Occipital lobe (tissue), 2 donors: ENCODE measurements at regions not wholly inside any gene's neighbourhood (a gene's known extent, or its start where the extent isn't known, plus 50 kb on each side); places are given as distances from the start of the nearest gene placed in this dataset. TPM values are rescaled to one million over a fixed set of nuclear protein-coding genes. Genes with fewer than 3 reads are reported as not detected.

Experiments
- DNase-seq: peaks from one replicate; lab custom pipeline; 2025; lab: John Stamatoyannopoulos, UW
- small RNA-seq: library from RNA; depleted of rRNA; stranded (forward); fragments of <200 nt; gene quantifications from one replicate; pipeline ENCODE3, GENCODE V24; 2014

- no peak for DNase-seq
Observed at GRCh38 chr9:129241725-129242124, 63.7 kb upstream of the IER5L start.

GRCh38 chr9:129240581-129241211 is 62.6 kb upstream of the IER5L start:
- no peak for DNase-seq

DNA sequence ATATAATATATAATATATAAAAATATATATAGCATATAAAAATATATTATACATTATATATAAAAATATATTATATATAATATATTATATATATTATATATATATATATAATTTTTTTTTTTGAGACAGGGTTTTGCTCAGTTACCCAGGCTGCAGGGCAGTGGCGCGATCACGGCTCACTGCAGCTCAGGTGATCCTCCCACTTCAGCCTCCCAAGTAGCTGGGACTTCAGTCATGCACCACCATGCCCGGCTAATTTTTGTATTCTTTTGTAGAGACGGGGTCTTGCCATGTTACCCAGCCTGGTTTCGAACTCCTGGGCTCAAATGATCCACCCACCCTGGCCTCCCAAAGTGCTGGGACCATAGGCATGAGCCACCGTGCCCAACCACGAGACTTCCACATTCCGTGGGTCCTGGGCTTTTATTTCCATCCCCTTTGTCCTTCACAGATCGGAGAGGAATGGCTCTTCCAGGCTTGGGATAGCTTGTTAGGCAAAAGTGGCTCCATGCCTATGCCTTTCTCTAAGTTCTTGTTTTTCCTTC is 62.0 kb upstream of the IER5L start:
- no peak for DNase-seq

DNA sequence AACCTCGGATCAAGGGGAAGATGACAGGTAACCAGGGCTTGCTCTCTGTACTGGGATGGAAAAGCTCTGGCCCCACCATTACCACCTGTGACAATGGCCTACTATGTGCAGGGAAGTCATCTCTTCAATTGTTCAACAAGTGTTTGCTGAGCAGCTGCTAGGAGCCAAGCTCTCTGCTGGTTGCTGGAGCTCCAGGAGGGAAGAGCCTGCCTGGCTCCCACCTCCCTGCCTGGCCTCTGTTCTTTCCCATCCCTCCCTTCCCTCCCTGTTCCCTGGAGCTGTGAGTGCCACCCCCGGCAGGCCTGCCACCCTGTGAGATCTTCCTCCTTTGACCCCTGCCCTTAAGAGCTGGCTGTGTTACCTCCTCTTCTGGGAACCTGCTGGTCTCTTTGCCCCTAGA is 59.7 kb upstream of the IER5L start:
- no peak for DNase-seq

- peak; percentile 51 for DNase-seq
Observed at GRCh38 chr9:129237164-129237611, 59.1 kb upstream of the IER5L start.

DNA sequence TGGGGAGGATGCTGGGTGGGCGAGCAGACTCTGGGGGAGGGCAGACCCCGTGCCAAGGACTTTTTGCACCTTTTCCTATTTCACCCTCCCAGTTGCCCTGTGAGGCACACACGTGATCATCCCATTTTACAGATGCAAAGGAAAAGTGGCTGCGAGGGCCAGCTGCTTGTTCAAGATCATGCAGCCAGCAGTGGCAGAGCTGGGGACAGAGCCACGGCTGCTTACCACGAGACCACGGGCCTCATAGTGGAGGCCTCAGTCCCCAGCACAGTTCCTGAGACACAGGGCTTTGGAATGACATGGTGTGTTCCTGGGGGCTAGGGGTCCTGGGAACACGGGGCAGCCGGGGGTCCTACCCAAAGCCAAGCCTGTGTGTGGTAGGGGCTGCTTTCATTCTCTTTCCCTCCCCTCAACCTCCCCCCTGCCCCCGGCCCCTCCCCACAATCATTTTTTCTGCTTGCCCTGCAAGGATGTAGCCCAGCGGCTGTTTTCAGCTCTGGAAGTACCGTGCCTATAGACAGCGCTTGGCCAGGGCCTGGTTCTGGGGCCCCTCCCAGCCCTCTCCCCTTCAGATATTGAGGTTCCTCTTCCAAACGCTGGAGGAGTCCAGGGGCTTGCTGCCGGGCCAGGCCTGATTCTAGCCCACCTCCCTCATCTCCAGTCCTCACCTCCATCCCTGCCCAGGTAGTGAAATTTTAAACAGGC is 58.5 kb upstream of the IER5L start:
- no peak for DNase-seq

DNA sequence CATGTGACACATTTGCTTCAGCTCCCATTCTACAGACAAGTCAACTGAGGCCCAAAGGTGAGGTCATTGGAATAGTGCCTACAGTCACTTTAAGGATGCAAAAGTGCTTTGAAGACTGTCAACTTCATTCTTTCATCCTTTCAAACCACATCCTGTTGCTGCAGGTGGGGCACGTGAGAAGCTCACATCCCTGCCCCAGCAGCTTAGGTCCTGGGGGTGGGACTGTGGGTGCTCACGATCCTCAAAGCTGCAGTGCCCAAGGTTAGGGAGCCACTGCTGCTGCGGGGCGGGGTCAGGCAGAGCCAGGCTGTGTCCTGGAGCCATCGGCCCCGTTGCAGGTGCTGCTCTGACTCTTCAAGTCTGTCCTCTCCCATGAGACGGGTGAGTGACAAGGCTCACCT is 57.9 kb upstream of the IER5L start:
- no peak for DNase-seq

DNA sequence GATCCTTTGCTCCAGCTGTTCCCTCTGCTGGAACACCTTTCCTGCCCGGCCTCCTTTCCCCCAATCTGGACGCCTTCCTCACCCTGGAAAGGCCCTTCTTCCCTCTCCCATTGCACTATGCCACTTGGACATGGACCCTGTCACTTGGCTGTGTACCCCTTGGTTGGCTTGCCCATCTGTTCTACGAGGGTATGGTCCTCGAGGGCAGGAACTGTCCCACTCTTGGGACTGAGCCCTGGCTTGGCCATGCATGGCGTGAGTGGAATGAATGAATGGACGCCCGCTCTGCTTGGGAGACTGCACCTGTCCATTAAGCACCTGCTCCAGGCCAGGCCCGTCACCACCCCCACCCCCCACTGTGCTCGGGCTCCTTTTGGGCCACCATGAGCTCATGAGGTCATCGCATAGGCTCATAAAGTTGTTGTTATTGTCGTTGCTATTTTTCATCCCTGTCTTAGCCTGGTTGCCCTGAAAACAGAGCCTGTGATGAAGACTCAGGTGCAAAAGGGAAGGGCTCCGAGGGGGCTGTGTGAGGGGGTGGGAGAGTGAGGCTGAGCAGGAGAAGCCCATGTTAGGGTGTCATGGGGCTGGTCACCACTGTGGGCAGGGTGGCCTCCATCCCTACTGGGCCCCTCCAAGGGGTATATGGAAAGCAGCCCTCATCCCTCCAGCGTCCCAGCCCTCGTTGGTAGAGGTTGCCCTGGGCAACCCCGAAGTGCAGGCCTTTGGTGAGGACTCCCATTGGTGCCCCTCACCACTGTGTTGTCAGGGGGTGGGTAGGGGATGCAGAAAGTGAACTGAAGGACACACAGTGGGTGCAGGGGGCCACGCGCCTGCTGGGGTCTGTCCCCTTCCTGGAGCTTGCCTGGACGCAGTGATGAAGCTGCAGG is 57.2 kb upstream of the IER5L start:
- DNase-seq, result no peak

DNA sequence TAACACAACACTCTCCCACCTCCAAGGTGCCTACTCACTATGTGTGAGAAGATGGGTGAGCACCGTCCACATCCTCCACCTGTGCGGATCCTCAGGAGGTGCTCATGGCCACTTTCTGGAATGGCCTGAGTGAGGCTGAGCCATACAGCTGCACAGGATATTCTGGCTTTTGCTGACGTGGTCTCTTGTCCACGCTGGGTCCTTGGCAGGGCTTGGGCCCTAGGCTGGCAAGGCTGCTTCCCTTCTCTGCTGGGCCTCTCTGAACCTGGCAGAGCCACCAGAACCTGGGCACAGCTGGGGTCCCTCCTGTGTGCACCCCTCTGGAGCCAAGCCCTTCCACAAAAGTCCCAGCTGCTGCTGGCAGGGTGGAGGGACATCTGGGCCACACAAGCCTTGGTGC is 56.4 kb upstream of the IER5L start:
- no peak for DNase-seq

GRCh38 chr9:129232839-129233591 is 55.0 kb upstream of the IER5L start:
- DNase-seq, result no peak

GRCh38 chr9:129231759-129232158 is 53.7 kb upstream of the IER5L start:
- DNase-seq, result no peak

DNA sequence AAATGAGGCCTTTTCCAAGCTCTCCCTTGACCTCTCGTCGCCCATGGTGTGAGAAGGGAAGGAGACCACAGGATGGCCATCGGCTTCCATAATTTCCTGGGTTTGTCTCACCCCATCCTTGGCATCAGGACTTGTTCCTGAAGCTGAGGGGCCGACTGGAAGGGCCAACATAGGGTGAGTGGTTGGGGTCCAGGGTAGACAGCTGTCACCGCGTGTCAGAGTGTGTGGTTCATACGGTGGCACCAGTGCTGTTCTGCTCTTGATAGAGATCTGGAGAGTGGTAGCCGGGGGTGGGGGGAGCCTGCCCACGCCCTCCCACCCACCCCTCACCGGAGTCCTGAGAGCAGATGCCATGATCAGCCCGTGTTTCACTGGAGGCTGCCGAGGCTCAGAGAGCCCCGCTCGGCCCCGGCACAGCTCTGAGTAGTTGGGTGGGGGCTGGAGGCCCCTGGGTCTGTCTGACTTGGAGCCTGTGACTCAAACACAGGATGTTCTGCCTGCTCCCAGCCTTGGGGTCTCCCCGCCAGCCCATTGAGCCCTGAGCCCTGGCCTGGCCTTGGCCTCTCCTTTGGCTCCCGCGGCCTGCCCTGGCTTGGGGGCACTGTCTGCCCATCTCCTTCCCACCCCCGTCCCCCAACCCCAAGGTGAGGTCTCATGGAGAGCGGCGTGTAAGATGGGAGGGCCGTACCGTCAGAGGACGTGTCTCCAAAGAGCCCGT is 53.1 kb upstream of the IER5L start:
- no peak for DNase-seq

DNA sequence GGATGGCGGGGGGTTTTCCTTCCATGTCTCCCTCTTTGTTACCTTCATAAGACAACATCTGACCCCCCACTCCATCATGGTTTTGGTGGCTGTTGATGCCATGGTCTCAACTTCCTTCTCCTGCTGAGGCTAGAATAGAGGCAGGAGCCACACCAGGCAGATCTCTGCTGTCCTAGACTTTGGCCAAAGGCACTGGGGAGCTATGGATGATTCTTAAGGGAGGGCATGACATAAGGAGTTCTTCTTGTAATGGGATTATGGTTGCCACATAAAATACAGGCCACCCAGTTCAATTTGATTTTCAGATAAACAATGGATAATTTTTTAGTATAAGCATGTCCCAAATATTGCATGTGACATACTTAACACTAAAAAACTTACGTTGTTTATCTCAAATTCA is 52.2 kb upstream of the IER5L start:
- no peak for DNase-seq

Small RNA genes lying in the stretch of these regions (small RNA-seq; reads per million reads assigned to genes)
- gene AL353803.5, result not detected
- gene RN7SL159P, result not detected
